Caki2 (cell line): ENCODE measurements at regions not wholly inside any gene's neighbourhood (a gene's known extent, or its start where the extent isn't known, plus 50 kb on each side); places are given as distances from the start of the nearest gene placed in this dataset.

Experiments
- DNase-seq: peaks from one replicate; pipeline ENCODE4 v3.0.0-alpha.2; 2015; ENCODE audit warnings: low read depth
- in situ Hi-C: cut with HindIII; loops from 2 replicates; pipeline ENCODE4 v1.10.0; 2016; ENCODE audit warnings: low sequenced_read_pairs, low pct_unique_long_range_greater_than_20kb, mixed read lengths

GRCh38 chr5:173714551-173715428, 98.3 kb upstream of the BOD1 start:
- in situ Hi-C loops: no loop called here
- no peak for DNase-seq

DNA sequence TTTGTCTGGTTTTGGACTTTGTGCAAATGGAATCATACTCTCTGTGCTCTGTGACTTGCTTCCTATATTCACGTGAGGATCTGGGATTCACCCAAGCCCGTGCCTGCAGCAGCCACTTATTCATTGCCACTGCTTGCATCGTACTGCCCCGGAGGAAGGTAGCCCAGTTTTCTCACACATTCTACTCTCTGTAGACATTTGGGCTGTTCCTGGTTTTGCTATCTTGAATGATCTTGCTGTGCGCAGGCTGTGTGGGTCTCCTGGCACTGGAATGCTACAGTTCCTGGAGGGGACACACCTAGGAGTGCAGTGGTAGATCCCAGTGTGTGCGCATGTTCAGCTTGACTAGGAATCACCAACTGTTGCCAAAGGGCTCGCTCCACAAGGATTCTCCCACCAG, 99.2 kb upstream of the BOD1 start:
- in situ Hi-C loops: no loop called here
- DNase-seq: no peak

- no peak for DNase-seq
- in situ Hi-C loops: no loop called here
Observed at GRCh38 chr5:173716058-173716682, 99.7 kb upstream of the BOD1 start.

GRCh38 chr5:173717959-173718358, 101.5 kb upstream of the BOD1 start:
- in situ Hi-C loops: no loop called here
- DNase-seq: no peak

GRCh38 chr5:173718469-173718868, 102.0 kb upstream of the BOD1 start:
- in situ Hi-C loops: no loop called here
- DNase-seq: no peak

GRCh38 chr5:173719731-173720082, 103.3 kb upstream of the BOD1 start:
- in situ Hi-C loops: no loop called here
- peak; percentile 71 for DNase-seq

- DNase-seq: no peak
- in situ Hi-C loops: no loop called here
Observed at GRCh38 chr5:173720286-173720952, 104.0 kb upstream of the BOD1 start.

- DNase-seq: no peak
- in situ Hi-C loops: no loop called here
Observed at GRCh38 chr5:173720953-173721600, 104.6 kb upstream of the BOD1 start.

DNA sequence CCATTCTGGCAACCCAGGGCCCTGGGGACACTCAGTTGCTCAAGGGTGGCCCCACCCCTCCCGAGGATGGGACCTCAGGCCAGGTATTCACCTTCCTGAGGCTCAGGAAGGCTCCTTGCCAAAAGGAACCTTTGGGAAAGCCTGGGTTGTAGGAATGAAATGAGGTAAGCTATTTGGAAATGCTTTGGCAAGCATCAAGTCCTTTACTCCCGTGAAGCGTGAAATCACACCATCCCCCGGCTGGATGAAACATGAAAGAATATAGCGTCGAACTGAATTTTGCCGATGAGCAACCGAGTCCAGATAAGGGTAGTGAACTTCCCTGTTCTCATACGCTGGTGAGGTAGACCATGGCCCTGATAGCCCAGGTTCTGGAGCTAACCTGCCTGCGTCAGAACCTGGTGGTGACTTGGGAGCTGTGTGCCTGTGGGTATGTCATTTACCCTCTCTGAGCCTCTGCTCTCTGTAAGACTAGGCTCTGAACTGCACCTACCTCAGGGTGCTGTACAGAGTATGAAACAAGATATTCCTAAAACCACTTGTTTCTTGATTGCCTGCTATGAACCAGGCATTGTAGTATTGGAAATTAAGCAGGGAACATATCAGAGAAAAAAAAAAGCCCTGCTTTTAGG, 105.3 kb upstream of the BOD1 start:
- DNase-seq: no peak
- in situ Hi-C loops: no loop called here

GRCh38 chr5:173726846-173727557, 110.6 kb upstream of the BOD1 start:
- in situ Hi-C loops: no loop called here
- DNase-seq: no peak

DNA sequence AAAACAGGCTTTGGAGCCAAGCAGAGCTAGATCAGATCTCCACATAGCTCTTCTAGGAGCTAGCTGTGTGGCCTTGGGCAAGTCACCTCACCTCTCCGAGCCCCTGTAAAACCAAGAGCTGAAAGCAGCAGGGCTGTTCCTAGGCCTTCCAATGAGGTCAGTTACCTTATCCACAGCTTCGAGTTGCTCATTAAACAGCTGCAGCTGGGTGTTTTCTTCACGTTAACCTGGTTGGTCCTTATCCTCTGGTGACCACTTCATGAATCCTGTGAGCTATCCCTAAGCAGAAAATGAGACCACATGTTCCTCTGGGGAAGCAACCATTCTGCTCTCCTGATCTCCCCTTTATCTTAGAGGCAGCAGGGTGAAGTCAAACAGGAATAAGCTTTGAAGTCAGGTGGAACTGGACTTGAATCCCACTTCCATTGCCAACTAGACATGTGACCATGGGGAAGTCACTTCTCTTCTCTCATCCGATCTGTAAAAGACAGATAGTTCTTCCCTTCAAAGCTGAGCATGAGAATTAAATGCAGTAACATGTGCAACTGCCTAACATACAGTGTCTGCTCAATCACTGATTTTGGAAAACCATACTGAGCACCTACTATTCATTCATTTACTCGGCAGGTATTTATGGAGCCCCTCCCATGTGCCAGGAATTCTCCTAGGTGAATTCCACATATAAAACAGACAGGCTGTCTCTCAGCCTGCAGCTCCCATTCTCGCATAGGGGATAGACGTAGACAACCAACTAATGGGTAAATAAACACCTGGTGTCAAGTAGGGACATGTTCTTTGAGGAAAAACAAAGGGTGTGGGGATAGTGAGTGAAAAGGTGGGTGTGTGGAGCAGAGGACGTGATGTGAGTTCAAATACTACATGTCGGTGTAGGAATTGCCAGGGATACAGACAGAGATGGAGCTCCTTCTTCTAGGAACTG, 111.7 kb upstream of the BOD1 start:
- in situ Hi-C loops: no loop called here
- DNase-seq: no peak

DNA sequence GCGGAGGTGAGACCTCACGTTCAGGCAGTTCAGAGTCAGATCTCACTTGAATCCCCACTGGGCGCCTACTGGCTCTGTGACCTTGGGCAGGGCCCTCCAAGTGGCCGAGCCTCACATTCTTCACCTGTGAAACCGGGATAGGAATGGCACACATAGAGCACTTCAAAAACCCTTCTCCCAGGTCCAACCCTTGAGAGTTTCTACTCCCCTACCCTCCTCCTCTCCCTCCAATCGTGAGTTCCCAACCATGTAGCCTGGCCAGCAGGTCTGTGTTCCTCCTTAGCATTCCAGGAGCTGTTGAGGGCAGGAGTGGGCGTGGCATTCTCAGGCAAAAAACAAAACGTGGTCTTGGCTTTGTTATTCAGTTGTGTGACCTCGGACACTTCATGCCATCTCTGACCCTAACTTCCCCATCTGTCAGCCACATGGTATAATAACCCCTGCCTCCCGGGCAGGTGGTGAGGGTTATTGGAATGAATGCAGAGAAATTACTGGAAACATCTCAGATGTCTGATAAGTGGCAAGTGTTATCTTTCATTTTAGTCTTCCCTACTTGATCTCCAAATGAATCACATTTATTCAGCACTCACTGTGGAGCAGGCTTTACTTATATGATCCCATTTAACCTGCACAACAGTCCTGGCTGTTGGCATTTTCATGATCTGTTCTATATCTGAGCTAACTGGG, 112.8 kb upstream of the BOD1 start:
- no peak for DNase-seq
- in situ Hi-C loops: no loop called here

GRCh38 chr5:173730632-173731298, 114.3 kb upstream of the BOD1 start:
- in situ Hi-C loops: no loop called here

GRCh38 chr5:173733021-173733420, 116.6 kb upstream of the BOD1 start:
- in situ Hi-C loops: no loop called here
- no peak for DNase-seq

More at GRCh38 chr5:173730632-173731298, 114.3 kb upstream of the BOD1 start:
- no peak for DNase-seq

DNA sequence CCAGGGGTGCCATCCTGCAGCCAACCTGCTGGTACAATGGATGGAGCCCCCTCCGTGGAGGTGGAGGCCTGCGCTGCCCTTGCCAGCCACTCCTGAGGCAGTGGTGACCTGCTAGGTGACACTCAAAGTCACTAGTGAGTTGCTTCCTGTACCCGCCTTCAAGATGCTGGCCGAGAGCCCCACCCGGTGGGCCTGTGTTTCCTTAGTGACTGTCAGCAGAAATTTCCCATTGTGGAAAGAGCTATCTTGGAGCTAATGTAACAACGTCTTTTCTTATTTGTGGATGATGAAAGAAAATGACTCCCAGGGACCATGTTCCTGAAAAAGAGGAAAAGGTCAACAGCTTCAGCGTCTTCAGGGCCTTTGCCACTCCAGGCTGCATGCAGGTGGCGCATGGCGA, 117.0 kb upstream of the BOD1 start:
- in situ Hi-C loops: no loop called here
- DNase-seq: no peak
